Fibroblast of pulmonary artery (primary cell): ENCODE measurements at regions not wholly inside any gene's neighbourhood (a gene's known extent, or its start where the extent isn't known, plus 50 kb on each side); places are given as distances from the start of the nearest gene placed in this dataset.

Experiments
- DNase-seq: peaks from one replicate; pipeline ENCODE4 v3.0.0-alpha.2; 2010; ENCODE audit warnings: low read depth
- H3K4me3 ChIP-seq: replicated peaks from 2 replicates; pipeline ENCODE4 v1.5.1; 2011; ENCODE audit warnings: low read depth, mild to moderate bottlenecking, control low read depth, low read length, moderate library complexity
- CTCF ChIP-seq: IDR thresholded peaks from 2 replicates; pipeline ENCODE4 v1.5.1; 2011; ENCODE audit warnings: mild to moderate bottlenecking, control low read depth, low read length, inconsistent platforms; ENCODE audit errors: missing control alignments

- DNase-seq = no peak
- no peak for TF ChIP-seq CTCF
- H3K4me3 ChIP-seq = no peak overlapping the region
Observed at GRCh38 chr3:101979033-101979432, 129.7 kb downstream of the NFKBIZ start.

- no peak for DNase-seq
- no peak for TF ChIP-seq CTCF
- no peak overlapping the region for H3K4me3 ChIP-seq
Observed at GRCh38 chr3:101984356-101984755, 135.0 kb downstream of the NFKBIZ start.

- no peak for DNase-seq
- no peak overlapping the region for H3K4me3 ChIP-seq
Observed at GRCh38 chr3:101988596-101988995, 139.3 kb downstream of the NFKBIZ start.

GRCh38 chr3:101989578-101990200 lies 140.4 kb downstream of the NFKBIZ start:
- no peak for TF ChIP-seq CTCF
- H3K4me3 ChIP-seq = no peak overlapping the region

More at GRCh38 chr3:101988596-101988995, 139.3 kb downstream of the NFKBIZ start:
- no peak for TF ChIP-seq CTCF

GRCh38 chr3:101992863-101993262 lies 143.5 kb downstream of the NFKBIZ start:
- no peak for TF ChIP-seq CTCF
- peak; percentile 20 for DNase-seq
- H3K4me3 ChIP-seq = no peak overlapping the region

More at GRCh38 chr3:101989578-101990200, 140.4 kb downstream of the NFKBIZ start:
- no peak for DNase-seq

- DNase-seq = no peak
- no peak overlapping the region for H3K4me3 ChIP-seq
- no peak for TF ChIP-seq CTCF
Observed at GRCh38 chr3:101994386-101994785, 145.1 kb downstream of the NFKBIZ start.
